Hepatocyte (in vitro differentiated cells): ENCODE measurements at regions not wholly inside any gene's neighbourhood (a gene's known extent, or its start where the extent isn't known, plus 50 kb on each side); places are given as distances from the start of the nearest gene placed in this dataset.

ENCODE experiments used
- EZH2 ChIP-seq: fragments of 200-600 bp; sonication (generic); IDR thresholded peaks from 2 replicates; pipeline ENCODE4 v1.6.1; 2016; ENCODE audit warnings: antibody characterized with exemption, mild to moderate bottlenecking, borderline replicate concordance
- TF ChIP-seq, protein P1 (sequence below): fragments of 200-600 bp; sonication (generic); IDR thresholded peaks from 2 replicates; pipeline ENCODE4 v1.5.1; 2016; ENCODE audit warnings: antibody characterized with exemption, mild to moderate bottlenecking; ENCODE audit not compliant: poor library complexity

DNA sequence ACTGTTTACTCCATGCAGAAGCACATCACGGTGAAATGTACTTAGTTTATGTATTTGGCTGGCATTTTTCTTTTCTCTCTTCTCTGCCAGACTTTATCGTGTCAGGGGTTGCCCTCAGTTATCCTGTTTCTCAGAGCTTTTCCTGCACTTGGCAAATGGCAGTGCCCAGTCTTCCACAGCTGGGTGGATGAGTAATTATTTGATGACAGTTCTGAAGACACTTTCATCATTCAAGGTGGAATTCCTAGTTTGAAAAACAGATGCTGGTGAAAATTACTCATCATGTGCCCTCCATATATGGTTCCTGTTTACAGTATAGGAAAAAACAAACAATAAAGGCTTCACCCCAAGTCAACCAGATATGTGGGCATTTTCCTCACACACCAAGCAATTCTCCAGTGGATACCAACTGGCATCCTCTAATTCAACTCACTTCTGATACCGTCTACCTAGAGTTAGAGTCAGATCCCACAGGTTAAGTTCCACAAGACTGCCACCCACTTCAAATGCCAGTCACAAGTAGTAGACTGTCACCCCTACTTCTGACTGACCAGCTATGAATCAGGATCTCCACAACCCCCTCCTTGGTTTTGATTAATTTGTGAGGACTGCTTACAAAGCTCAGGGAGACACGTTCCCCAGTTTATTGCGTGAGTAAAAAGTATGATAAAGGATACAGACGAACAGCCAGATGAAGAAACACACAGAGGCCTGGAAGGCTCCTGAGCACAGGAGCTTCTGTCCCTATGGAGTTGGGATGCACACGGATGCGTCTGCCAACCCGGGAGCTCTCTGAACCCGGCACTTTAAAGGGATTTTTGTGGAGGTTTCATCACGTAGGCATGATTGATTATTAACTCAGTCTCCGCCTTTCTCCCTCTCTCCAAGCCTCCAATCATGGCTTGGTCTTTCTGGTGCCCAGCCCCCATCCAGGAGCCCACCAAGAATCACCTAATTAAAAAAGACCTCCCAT, 72.9 kb downstream of the CLDN34 start:
- TF ChIP-seq, protein P1, sequence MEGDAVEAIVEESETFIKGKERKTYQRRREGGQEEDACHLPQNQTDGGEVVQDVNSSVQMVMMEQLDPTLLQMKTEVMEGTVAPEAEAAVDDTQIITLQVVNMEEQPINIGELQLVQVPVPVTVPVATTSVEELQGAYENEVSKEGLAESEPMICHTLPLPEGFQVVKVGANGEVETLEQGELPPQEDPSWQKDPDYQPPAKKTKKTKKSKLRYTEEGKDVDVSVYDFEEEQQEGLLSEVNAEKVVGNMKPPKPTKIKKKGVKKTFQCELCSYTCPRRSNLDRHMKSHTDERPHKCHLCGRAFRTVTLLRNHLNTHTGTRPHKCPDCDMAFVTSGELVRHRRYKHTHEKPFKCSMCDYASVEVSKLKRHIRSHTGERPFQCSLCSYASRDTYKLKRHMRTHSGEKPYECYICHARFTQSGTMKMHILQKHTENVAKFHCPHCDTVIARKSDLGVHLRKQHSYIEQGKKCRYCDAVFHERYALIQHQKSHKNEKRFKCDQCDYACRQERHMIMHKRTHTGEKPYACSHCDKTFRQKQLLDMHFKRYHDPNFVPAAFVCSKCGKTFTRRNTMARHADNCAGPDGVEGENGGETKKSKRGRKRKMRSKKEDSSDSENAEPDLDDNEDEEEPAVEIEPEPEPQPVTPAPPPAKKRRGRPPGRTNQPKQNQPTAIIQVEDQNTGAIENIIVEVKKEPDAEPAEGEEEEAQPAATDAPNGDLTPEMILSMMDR = no peak
- no peak for TF ChIP-seq EZH2
